OCI-LY1 (cell line): ENCODE measurements at regions not wholly inside any gene's neighbourhood (a gene's known extent, or its start where the extent isn't known, plus 50 kb on each side); places are given as distances from the start of the nearest gene placed in this dataset.

Experiments
- EZH2 ChIP-seq: fragments of 200-600 bp; sonication (generic), shearing (Covaris generic); IDR thresholded peaks from 2 replicates; pipeline ENCODE4 v1.8.0; 2017; ENCODE audit warnings: borderline replicate concordance, mixed run types, mild to moderate bottlenecking, antibody characterized with exemption, low read length, moderate library complexity, mixed read lengths
- TF ChIP-seq, protein P1 (sequence below): fragments of 200-600 bp; sonication (generic), shearing (Covaris generic); IDR thresholded peaks from 2 replicates; pipeline ENCODE4 v1.5.1; 2017; ENCODE audit warnings: mild to moderate bottlenecking, antibody characterized with exemption, low read length, moderate library complexity, mixed read lengths

DNA sequence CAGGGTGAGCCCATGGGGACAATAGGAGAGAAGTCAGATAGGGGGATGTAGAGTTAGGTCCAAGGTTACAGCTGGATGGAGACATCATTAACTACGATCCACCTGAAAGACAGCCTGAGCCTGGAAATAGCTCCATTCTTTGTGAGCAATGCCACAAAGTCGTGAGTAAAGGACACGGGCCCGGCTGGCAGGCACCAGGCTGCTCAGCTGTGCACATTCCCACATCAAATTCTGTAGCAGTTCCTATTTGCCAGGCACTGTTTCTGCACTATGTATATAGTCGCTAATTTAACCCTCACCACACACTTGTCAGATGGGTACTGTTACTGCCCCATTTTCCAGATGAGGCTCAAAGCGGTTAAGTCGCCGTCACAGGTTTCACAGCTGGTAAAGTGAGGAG is 338.0 kb upstream of the KAZN start:
- TF ChIP-seq, protein P1, sequence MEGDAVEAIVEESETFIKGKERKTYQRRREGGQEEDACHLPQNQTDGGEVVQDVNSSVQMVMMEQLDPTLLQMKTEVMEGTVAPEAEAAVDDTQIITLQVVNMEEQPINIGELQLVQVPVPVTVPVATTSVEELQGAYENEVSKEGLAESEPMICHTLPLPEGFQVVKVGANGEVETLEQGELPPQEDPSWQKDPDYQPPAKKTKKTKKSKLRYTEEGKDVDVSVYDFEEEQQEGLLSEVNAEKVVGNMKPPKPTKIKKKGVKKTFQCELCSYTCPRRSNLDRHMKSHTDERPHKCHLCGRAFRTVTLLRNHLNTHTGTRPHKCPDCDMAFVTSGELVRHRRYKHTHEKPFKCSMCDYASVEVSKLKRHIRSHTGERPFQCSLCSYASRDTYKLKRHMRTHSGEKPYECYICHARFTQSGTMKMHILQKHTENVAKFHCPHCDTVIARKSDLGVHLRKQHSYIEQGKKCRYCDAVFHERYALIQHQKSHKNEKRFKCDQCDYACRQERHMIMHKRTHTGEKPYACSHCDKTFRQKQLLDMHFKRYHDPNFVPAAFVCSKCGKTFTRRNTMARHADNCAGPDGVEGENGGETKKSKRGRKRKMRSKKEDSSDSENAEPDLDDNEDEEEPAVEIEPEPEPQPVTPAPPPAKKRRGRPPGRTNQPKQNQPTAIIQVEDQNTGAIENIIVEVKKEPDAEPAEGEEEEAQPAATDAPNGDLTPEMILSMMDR, result no peak
- no peak for TF ChIP-seq EZH2
